NB4 (cell line): ENCODE measurements at regions not wholly inside any gene's neighbourhood (a gene's known extent, or its start where the extent isn't known, plus 50 kb on each side); places are given as distances from the start of the nearest gene placed in this dataset.
"Not testable (repeated sequence)": the region's sequence is repeated elsewhere in the genome, so short reads cannot be mapped to it uniquely, and the experiment has no call there.

Source experiments
- DNase-seq: peaks from one replicate; pipeline ENCODE4 v3.0.0; 2010; ENCODE audit warnings: low read depth
- H3K4me3 ChIP-seq: one replicate; pipeline ENCODE4 v1.5.1; 2011; ENCODE audit warnings: mild to moderate bottlenecking, low read depth, low read length, moderate library complexity
- MYC ChIP-seq: IDR thresholded peaks from 2 replicates; pipeline ENCODE4 v1.6.1; 2011; ENCODE audit warnings: low read depth, low read length
- POLR2A ChIP-seq: IDR thresholded peaks from 2 replicates; pipeline ENCODE4 v1.6.1; 2011; ENCODE audit warnings: mild to moderate bottlenecking; ENCODE audit not compliant: insufficient read length; ENCODE audit errors: extremely low read depth
- TF ChIP-seq, protein P1 (sequence below): IDR thresholded peaks from 2 replicates; pipeline ENCODE4 v1.6.1; 2011; ENCODE audit warnings: low read depth, low read length
- TF ChIP-seq, protein P2 (sequence below): IDR thresholded peaks from one replicate; pipeline ENCODE4 v1.5.1; 2012; ENCODE audit warnings: low read depth, low read length

DNA sequence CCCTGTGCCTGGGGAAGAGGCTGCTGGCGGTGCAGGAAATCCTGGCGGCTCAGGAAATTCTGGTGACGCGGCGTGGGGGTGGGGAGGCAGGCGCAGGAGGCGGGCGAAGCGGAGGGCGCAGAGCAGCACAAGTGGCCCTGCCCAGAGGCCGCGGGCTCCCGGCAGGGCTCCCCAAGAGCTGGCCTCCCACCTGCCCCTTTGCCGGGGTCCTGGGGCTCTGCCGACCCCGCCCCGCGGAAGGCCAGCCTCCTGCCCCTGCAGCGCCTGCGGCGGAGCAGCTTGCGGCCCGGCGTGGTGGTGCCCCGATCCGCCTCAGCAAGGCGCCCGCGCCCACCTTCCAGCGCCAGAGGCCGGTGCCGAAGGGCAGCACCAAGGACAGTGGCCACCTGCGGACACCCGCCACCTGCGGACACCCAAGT is 100.2 kb upstream of the OR4C13 start:
- H3K4me3 ChIP-seq, result no peak overlapping the region
- TF ChIP-seq MYC, result no peak
- TF ChIP-seq, protein P1, sequence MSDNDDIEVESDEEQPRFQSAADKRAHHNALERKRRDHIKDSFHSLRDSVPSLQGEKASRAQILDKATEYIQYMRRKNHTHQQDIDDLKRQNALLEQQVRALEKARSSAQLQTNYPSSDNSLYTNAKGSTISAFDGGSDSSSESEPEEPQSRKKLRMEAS, result no peak
- TF ChIP-seq POLR2A, result no peak
- TF ChIP-seq, protein P2, sequence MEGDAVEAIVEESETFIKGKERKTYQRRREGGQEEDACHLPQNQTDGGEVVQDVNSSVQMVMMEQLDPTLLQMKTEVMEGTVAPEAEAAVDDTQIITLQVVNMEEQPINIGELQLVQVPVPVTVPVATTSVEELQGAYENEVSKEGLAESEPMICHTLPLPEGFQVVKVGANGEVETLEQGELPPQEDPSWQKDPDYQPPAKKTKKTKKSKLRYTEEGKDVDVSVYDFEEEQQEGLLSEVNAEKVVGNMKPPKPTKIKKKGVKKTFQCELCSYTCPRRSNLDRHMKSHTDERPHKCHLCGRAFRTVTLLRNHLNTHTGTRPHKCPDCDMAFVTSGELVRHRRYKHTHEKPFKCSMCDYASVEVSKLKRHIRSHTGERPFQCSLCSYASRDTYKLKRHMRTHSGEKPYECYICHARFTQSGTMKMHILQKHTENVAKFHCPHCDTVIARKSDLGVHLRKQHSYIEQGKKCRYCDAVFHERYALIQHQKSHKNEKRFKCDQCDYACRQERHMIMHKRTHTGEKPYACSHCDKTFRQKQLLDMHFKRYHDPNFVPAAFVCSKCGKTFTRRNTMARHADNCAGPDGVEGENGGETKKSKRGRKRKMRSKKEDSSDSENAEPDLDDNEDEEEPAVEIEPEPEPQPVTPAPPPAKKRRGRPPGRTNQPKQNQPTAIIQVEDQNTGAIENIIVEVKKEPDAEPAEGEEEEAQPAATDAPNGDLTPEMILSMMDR, result no peak
- DNase-seq, result no peak

DNA sequence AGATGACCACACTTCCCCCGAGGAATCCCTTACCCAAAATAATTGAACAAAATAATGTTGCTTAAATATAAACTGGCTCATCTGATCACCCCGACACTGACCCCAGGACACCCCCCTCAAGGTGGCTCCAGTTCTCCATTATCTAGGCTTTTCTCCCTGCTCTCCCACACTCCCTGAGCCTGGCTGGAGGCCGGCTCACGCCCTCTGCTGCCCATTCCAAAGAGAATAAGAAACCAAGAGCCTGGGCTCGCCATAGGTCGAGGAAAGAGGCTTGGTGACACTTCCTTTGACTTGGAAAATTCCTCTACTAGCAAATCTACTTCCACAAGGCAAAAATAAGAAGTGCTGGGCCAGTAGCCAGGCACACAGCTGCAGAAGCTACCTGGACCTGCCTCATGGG is 63.3 kb upstream of the OR4C13 start:
- DNase-seq, H3K4me3 ChIP-seq: not testable (repeated sequence)

DNA sequence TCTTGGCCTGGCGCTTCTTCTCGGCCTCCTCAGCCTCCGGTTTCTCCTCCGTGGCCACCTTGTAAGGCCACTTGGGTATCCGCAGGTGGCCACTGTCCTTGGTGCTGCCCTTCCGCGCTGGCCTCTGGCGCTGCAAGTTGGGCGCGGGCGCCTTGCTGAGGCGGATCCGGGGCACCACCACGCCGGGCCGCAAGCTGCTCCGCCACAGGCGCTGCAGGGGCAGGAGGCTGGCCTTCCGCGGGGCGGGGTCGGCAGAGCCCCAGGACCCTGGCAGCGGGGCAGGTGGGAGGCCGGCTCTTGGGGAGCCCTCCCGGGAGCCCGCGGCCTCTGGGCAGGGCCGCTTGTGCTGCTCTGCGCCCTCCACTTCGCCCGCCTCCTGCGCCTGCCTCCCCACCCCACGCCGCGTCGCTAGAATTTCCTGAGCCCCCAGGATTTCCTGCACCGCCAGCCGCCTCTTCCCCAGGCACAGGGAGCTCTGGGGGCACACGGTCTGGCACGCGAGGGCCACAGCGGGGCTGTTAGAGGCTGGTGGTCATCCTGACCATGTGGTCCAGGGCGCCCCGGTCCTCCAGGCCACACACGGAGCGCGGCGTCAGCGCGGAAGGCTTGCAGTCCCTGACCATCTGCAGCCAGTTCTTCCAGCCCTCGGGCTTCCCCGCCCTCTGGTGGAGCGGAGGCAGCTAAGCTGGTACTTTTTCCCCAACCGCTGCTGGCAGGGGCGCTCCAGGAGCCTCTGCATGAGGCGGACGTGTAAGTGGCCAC is 60.1 kb upstream of the OR4C13 start:
- not testable (repeated sequence) for H3K4me3 ChIP-seq, DNase-seq

DNA sequence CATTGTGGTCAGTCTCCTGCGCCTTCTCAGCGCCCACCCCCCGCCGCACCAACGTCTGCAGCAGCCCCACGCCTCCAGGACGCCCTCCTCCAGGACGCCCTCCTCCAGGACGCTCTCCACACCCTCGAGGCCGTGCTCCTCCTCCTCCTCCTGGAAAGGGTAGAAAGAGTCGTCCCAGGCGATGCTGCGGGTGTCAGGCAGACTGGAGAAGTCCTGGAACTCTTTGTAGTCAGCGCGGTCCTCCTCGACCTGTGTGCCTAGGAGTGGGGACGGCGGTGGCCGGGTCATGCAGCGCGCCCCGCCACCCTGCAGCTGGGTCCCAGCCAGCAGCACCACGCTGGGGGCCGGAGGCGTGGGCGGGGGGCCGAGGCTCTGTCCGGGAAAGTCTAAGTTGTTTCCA is 58.7 kb upstream of the OR4C13 start:
- H3K4me3 ChIP-seq, DNase-seq: not testable (repeated sequence)
